ENCODE measurements at regions not wholly inside any gene's neighbourhood (a gene's known extent, or its start where the extent isn't known, plus 50 kb on each side); places are given as distances from the start of the nearest gene placed in this dataset.

- H3K4me3 Mint-ChIP-seq, result no peak overlapping the region
- ATAC-seq (replicated peaks; ENCODE audit: extremely low read depth, poor library complexity, severe bottlenecking) (no peak), DNase-seq (ENCODE audit: low spot score in 2 of 2) (no peak)
- H3K27me3 Mint-ChIP-seq, result peaks cover 40% of the 10 kb centered on the region
- peaks cover under 1% of the 10 kb centered on the region for H3K36me3 Mint-ChIP-seq (ENCODE audit: insufficient read depth)
- no peak overlapping the region for H3K27ac Mint-ChIP-seq (ENCODE audit: low read depth)
- H3K9me3 Mint-ChIP-seq, result no peaks in the 10 kb centered on the region
- H3K4me1 Mint-ChIP-seq, result no peaks in the 10 kb centered on the region
Observed at GRCh38 chr9:96167011-96167410, 135.0 kb downstream of the HSD17B3 start.

DNA sequence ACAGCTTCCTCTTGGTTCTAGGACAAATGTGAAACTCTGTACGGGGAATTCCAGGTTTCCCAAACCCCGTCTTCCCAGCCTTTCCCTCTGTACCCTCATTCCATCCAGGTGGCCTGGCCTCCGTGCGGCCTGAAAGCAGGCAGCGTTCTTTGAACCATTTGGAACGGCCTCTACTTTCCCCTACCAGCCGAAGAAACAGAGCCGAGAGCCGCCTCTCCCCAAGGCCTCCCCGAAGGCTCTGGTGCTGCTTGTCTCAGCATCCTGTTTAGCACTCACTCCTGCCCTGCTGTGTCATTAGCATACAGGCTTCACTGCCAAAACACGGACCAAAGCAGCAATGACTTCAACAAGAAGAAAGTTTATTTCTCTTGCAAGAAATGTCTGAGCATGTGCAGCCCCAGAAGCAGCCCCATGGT, 137.7 kb downstream of the HSD17B3 start:
- Mint-ChIP-seq H3K36me3 (ENCODE audit: insufficient read depth) (peaks cover 2% of the 10 kb centered on the region), H3K4me3 (no peak overlapping the region), H3K27ac (ENCODE audit: low read depth) (peak overlapping the region; percentile 50), H3K9me3 (no peaks in the 10 kb centered on the region), H3K4me1 (no peaks in the 10 kb centered on the region), H3K27me3 (peaks cover 20% of the 10 kb centered on the region)
- DNase-seq (ENCODE audit: low spot score in 2 of 2) (no peak), ATAC-seq (replicated peaks; ENCODE audit: extremely low read depth, poor library complexity, severe bottlenecking) (no peak)

DNA sequence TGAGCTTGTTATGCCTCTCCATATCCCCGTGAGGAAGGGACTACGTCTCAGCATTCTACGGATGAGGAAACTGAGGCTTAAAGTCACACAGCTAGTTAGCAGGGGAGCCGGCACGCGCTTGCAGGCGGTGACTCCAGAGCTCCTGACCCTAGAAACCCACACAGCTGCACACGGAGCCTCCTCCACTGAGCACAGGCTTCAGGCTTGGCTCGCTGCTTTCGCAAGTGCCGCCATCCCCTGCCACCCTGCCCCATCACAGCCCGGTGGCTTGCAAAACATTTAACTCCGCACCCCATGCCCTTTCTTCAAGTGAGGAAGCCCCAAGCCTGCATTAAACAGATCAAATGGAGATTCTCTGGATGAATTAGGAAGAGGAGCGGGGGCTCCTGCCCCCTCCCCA, 138.3 kb downstream of the HSD17B3 start:
- Mint-ChIP-seq H3K9me3 (no peaks in the 10 kb centered on the region), H3K27me3 (peaks cover 22% of the 10 kb centered on the region), H3K4me1 (peaks cover 3% of the 10 kb centered on the region), H3K36me3 (ENCODE audit: insufficient read depth) (peaks cover 2% of the 10 kb centered on the region), H3K4me3 (no peak overlapping the region), H3K27ac (ENCODE audit: low read depth) (no peak overlapping the region)
- DNase-seq (ENCODE audit: low spot score in 2 of 2), result no peak
- no peak for ATAC-seq (replicated peaks; ENCODE audit: extremely low read depth, poor library complexity, severe bottlenecking)

- H3K36me3 Mint-ChIP-seq (ENCODE audit: insufficient read depth), result peaks cover 2% of the 10 kb centered on the region
- no peak overlapping the region for H3K27ac Mint-ChIP-seq (ENCODE audit: low read depth)
- H3K9me3 Mint-ChIP-seq, result no peaks in the 10 kb centered on the region
- no peak for ATAC-seq (replicated peaks; ENCODE audit: extremely low read depth, poor library complexity, severe bottlenecking)
- DNase-seq (ENCODE audit: low spot score in 2 of 2), result no peak
- no peak overlapping the region for H3K4me3 Mint-ChIP-seq
- peaks cover 21% of the 10 kb centered on the region for H3K27me3 Mint-ChIP-seq
- peaks cover 5% of the 10 kb centered on the region for H3K4me1 Mint-ChIP-seq
Observed at GRCh38 chr9:96163161-96163560, 138.8 kb downstream of the HSD17B3 start.

GRCh38 chr9:96161819-96162218, 140.2 kb downstream of the HSD17B3 start:
- Mint-ChIP-seq H3K9me3 (no peaks in the 10 kb centered on the region), H3K4me1 (peaks cover 5% of the 10 kb centered on the region), H3K27ac (ENCODE audit: low read depth) (no peak overlapping the region), H3K4me3 (no peak overlapping the region), H3K36me3 (ENCODE audit: insufficient read depth) (peaks cover 2% of the 10 kb centered on the region), H3K27me3 (peaks cover 17% of the 10 kb centered on the region)
- ATAC-seq (replicated peaks; ENCODE audit: extremely low read depth, poor library complexity, severe bottlenecking) (no peak), DNase-seq (ENCODE audit: low spot score in 2 of 2) (no peak)

- no peaks in the 10 kb centered on the region for H3K9me3 Mint-ChIP-seq
- H3K27ac Mint-ChIP-seq (ENCODE audit: low read depth), result no peak overlapping the region
- H3K36me3 Mint-ChIP-seq (ENCODE audit: insufficient read depth), result peaks cover 2% of the 10 kb centered on the region
- peaks cover 5% of the 10 kb centered on the region for H3K4me1 Mint-ChIP-seq
- ATAC-seq (replicated peaks; ENCODE audit: extremely low read depth, poor library complexity, severe bottlenecking) (no peak), DNase-seq (ENCODE audit: low spot score in 2 of 2) (no peak)
- H3K4me3 Mint-ChIP-seq, result no peak overlapping the region
- peaks cover 17% of the 10 kb centered on the region for H3K27me3 Mint-ChIP-seq
Observed at GRCh38 chr9:96160866-96161265, 141.1 kb downstream of the HSD17B3 start.

DNA sequence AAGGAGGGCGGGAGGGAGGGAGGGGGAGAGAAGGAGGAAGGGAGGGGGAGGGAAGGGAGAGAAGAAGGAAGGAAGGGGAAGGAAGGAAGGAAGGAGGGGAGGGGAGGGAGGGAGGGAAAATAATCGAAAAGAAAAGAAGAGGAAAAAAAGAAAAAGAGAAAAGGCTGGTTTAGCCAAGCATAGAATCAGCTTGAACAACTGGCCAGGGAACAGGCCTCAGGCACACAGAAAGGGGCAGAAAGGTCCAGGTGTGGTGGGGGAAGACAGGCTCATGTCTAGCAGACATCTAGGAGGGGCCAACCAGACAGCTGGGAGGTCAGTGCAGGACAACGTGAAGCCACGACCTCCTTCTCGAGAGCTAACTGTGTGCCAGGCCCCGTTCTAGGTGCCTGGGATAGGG, 141.8 kb downstream of the HSD17B3 start:
- H3K4me1 Mint-ChIP-seq, result peaks cover 5% of the 10 kb centered on the region
- peaks cover 17% of the 10 kb centered on the region for H3K27me3 Mint-ChIP-seq
- H3K4me3 Mint-ChIP-seq, result no peak overlapping the region
- peaks cover 2% of the 10 kb centered on the region for H3K36me3 Mint-ChIP-seq (ENCODE audit: insufficient read depth)
- no peaks in the 10 kb centered on the region for H3K9me3 Mint-ChIP-seq
- ATAC-seq (replicated peaks; ENCODE audit: extremely low read depth, poor library complexity, severe bottlenecking) (no peak), DNase-seq (ENCODE audit: low spot score in 2 of 2) (no peak)
- no peak overlapping the region for H3K27ac Mint-ChIP-seq (ENCODE audit: low read depth)

- Mint-ChIP-seq H3K9me3 (no peaks in the 10 kb centered on the region), H3K36me3 (ENCODE audit: insufficient read depth) (peaks cover 2% of the 10 kb centered on the region), H3K27me3 (peaks cover 17% of the 10 kb centered on the region), H3K4me1 (peaks cover 5% of the 10 kb centered on the region), H3K4me3 (no peak overlapping the region), H3K27ac (ENCODE audit: low read depth) (no peak overlapping the region)
- ATAC-seq (replicated peaks; ENCODE audit: extremely low read depth, poor library complexity, severe bottlenecking), result no peak
- DNase-seq (ENCODE audit: low spot score in 2 of 2), result no peak
Observed at GRCh38 chr9:96159596-96159995, 142.4 kb downstream of the HSD17B3 start.

DNA sequence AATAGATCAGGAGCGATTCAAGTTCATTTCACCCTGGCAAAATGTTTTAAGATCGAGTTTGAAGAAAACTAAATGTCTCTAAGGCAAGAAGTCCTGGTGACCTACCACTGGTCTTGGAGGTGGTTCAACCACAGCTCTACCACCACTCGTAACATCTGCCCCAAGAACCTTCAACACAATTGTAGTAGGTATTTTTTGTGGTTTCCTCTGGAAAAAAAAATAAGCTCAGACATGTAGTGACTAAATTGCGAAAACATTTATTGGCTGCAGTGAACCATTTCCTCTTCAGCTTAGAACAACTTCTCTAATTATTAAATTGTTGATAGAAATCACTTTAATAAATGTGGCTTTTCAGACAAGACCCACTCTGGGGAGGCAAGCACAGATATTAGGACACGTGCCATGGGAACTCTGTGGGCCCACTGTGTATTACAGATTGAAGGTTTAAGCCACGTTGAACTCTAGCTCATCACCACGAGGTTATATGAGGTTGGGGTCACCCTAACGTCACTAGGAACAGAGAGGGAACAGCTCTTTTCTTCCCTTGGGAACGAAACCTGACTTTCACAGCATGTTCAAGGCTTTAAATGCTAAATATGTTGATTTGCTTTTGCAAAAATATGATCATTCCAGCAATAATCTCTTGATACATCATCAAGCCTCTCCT, 142.9 kb downstream of the HSD17B3 start:
- H3K4me3 Mint-ChIP-seq, result no peak overlapping the region
- H3K9me3 Mint-ChIP-seq, result no peaks in the 10 kb centered on the region
- no peak overlapping the region for H3K27ac Mint-ChIP-seq (ENCODE audit: low read depth)
- ATAC-seq (replicated peaks; ENCODE audit: extremely low read depth, poor library complexity, severe bottlenecking) (no peak), DNase-seq (ENCODE audit: low spot score in 2 of 2) (no peak)
- H3K36me3 Mint-ChIP-seq (ENCODE audit: insufficient read depth), result peaks cover 2% of the 10 kb centered on the region
- peaks cover 5% of the 10 kb centered on the region for H3K4me1 Mint-ChIP-seq
- peaks cover 17% of the 10 kb centered on the region for H3K27me3 Mint-ChIP-seq

GRCh38 chr9:96158147-96158546, 143.8 kb downstream of the HSD17B3 start:
- no peak overlapping the region for H3K4me3 Mint-ChIP-seq
- DNase-seq (ENCODE audit: low spot score in 2 of 2) (no peak), ATAC-seq (replicated peaks; ENCODE audit: extremely low read depth, poor library complexity, severe bottlenecking) (no peak)
- H3K27ac Mint-ChIP-seq (ENCODE audit: low read depth), result no peak overlapping the region
- peaks cover 5% of the 10 kb centered on the region for H3K4me1 Mint-ChIP-seq
- H3K9me3 Mint-ChIP-seq, result no peaks in the 10 kb centered on the region
- H3K27me3 Mint-ChIP-seq, result peaks cover 10% of the 10 kb centered on the region
- peaks cover 2% of the 10 kb centered on the region for H3K36me3 Mint-ChIP-seq (ENCODE audit: insufficient read depth)

GRCh38 chr9:96157675-96158074, 144.3 kb downstream of the HSD17B3 start:
- Mint-ChIP-seq H3K4me1 (peaks cover 5% of the 10 kb centered on the region), H3K27ac (ENCODE audit: low read depth) (no peak overlapping the region), H3K9me3 (no peaks in the 10 kb centered on the region), H3K4me3 (no peak overlapping the region), H3K36me3 (ENCODE audit: insufficient read depth) (peaks cover 2% of the 10 kb centered on the region), H3K27me3 (peaks cover 9% of the 10 kb centered on the region)
- ATAC-seq (replicated peaks; ENCODE audit: extremely low read depth, poor library complexity, severe bottlenecking), result no peak
- no peak for DNase-seq (ENCODE audit: low spot score in 2 of 2)

DNA sequence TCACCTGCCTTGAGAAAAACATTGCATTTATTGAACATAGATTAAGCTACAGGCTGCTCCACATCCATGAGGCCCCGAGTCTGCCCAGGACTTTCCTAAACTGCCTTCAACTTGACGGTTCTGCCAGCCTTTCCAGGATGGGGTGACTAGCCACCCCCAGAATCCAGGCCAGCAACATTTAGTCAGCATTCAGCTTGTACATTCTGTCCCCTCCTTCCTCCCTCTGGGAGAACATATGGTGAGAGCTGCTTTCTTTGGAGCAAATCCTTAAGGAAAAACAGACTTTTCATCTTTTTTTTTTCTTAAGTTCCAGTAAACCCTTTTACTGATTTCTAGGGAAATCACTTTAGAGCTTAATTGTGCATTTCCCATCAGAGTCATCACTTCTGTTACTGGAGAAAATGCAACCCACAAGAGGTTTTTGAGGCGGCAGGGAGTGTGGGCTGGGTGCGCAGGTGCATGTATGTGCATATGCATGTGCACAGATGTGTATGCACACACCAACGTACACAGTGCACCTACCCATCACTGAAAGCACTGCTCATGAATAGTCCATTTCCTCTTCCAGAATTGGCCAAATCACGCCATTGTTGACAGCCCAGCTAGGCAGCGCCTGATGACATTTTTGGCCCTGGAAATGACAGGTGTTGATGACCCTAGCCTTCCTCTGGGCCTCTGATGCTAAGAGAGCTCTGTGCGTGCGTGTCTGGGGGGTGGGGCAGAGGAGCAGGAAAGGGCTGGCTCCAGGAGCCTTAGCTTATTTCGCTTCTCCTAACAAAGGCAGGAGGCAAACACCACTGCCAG, 145.6 kb downstream of the HSD17B3 start:
- Mint-ChIP-seq H3K9me3 (no peaks in the 10 kb centered on the region), H3K27me3 (peaks cover 9% of the 10 kb centered on the region), H3K36me3 (ENCODE audit: insufficient read depth) (no peaks in the 10 kb centered on the region), H3K4me3 (no peak overlapping the region), H3K27ac (ENCODE audit: low read depth) (no peak overlapping the region), H3K4me1 (peaks cover 5% of the 10 kb centered on the region)
- ATAC-seq (replicated peaks; ENCODE audit: extremely low read depth, poor library complexity, severe bottlenecking) (no peak), DNase-seq (ENCODE audit: low spot score in 2 of 2) (no peak)

DNA sequence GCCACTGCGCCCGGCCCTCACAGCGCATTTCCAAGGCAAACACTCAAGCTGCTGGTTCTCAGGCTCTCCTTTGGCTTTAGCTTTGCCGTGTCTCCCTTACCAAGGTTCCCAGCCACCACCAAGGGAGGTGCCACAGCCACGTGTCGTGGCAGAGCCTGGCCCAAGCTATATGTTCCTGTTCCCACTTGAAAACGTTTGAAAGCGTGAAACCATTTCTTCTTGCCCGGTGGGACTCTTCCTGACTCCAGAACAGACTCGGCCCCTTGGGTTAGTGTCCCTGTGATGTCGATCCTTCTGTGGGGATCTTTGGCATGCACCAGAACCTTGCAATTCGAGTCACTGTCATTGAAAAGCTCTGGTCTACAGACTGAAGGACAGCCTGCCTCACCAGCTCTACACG, 147.9 kb downstream of the HSD17B3 start:
- H3K36me3 Mint-ChIP-seq (ENCODE audit: insufficient read depth), result no peaks in the 10 kb centered on the region
- H3K4me3 Mint-ChIP-seq, result no peak overlapping the region
- H3K9me3 Mint-ChIP-seq, result no peaks in the 10 kb centered on the region
- H3K27me3 Mint-ChIP-seq, result peaks cover 8% of the 10 kb centered on the region
- no peak for ATAC-seq (replicated peaks; ENCODE audit: extremely low read depth, poor library complexity, severe bottlenecking)
- H3K4me1 Mint-ChIP-seq, result peaks cover 18% of the 10 kb centered on the region
- DNase-seq (ENCODE audit: low spot score in 2 of 2), result no peak
- no peak overlapping the region for H3K27ac Mint-ChIP-seq (ENCODE audit: low read depth)
